ENCODE measurements at regions not wholly inside any gene's neighbourhood (a gene's known extent, or its start where the extent isn't known, plus 50 kb on each side); places are given as distances from the start of the nearest gene placed in this dataset.

GRCh38 chr11:29255401-29255800, 761.4 kb downstream of the KCNA4 start:
- DNase-seq = no peak
- Histone ChIP-seq H3K36me3 (no peaks in the 10 kb centered on the region), H3K4me3 (ENCODE audit: low read depth, low read length) (no peak overlapping the region), H3K27ac (no peak overlapping the region), H3K27me3 (ENCODE audit: insufficient read depth, low read depth, severe bottlenecking) (no peaks in the 10 kb centered on the region), H3K9me3 (ENCODE audit: severe bottlenecking) (peaks cover 7% of the 10 kb centered on the region)
- TF ChIP-seq CTCF (IDR thresholded peaks at IDR 0.05; ENCODE audit: low read depth, low read length) = no peak

GRCh38 chr11:29251738-29252137, 765.1 kb downstream of the KCNA4 start:
- Histone ChIP-seq H3K9me3 (ENCODE audit: severe bottlenecking) (no peaks in the 10 kb centered on the region), H3K27me3 (ENCODE audit: insufficient read depth, low read depth, severe bottlenecking) (no peaks in the 10 kb centered on the region), H3K27ac (no peak overlapping the region), H3K36me3 (no peaks in the 10 kb centered on the region), H3K4me3 (ENCODE audit: low read depth, low read length) (no peak overlapping the region)
- TF ChIP-seq CTCF (IDR thresholded peaks at IDR 0.05; ENCODE audit: low read depth, low read length) = no peak
- no peak for DNase-seq

GRCh38 chr11:29249713-29250112, 767.1 kb downstream of the KCNA4 start:
- H3K9me3 ChIP-seq (ENCODE audit: severe bottlenecking) = no peaks in the 10 kb centered on the region
- DNase-seq = no peak
- TF ChIP-seq CTCF (IDR thresholded peaks at IDR 0.05; ENCODE audit: low read depth, low read length) = no peak

GRCh38 chr11:29244355-29244754, 772.5 kb downstream of the KCNA4 start:
- no peak for DNase-seq
- no peak overlapping the region for H3K4me3 ChIP-seq (ENCODE audit: low read depth, low read length)
- TF ChIP-seq CTCF (IDR thresholded peaks at IDR 0.05; ENCODE audit: low read depth, low read length) = no peak
- H3K9me3 ChIP-seq (ENCODE audit: severe bottlenecking) = no peaks in the 10 kb centered on the region
- H3K27me3 ChIP-seq (ENCODE audit: insufficient read depth, low read depth, severe bottlenecking) = no peaks in the 10 kb centered on the region
- H3K36me3 ChIP-seq = no peaks in the 10 kb centered on the region
- no peak overlapping the region for H3K27ac ChIP-seq

More at GRCh38 chr11:29249713-29250112, 767.1 kb downstream of the KCNA4 start:
- Histone ChIP-seq H3K27me3 (ENCODE audit: insufficient read depth, low read depth, severe bottlenecking) (no peaks in the 10 kb centered on the region), H3K4me3 (ENCODE audit: low read depth, low read length) (no peak overlapping the region), H3K27ac (no peak overlapping the region), H3K36me3 (no peaks in the 10 kb centered on the region)

GRCh38 chr11:29243616-29244015, 773.2 kb downstream of the KCNA4 start:
- no peaks in the 10 kb centered on the region for H3K36me3 ChIP-seq
- no peak for TF ChIP-seq CTCF (IDR thresholded peaks at IDR 0.05; ENCODE audit: low read depth, low read length)
- H3K4me3 ChIP-seq (ENCODE audit: low read depth, low read length) = no peak overlapping the region

GRCh38 chr11:29231991-29232390, 784.8 kb downstream of the KCNA4 start:
- TF ChIP-seq CTCF (IDR thresholded peaks at IDR 0.05; ENCODE audit: low read depth, low read length) = no peak

More at GRCh38 chr11:29243616-29244015, 773.2 kb downstream of the KCNA4 start:
- Histone ChIP-seq H3K9me3 (ENCODE audit: severe bottlenecking) (no peaks in the 10 kb centered on the region), H3K27ac (no peak overlapping the region), H3K27me3 (ENCODE audit: insufficient read depth, low read depth, severe bottlenecking) (no peaks in the 10 kb centered on the region)
- DNase-seq = no peak

More at GRCh38 chr11:29231991-29232390, 784.8 kb downstream of the KCNA4 start:
- H3K27ac ChIP-seq = no peak overlapping the region
- H3K36me3 ChIP-seq = no peaks in the 10 kb centered on the region
- H3K9me3 ChIP-seq (ENCODE audit: severe bottlenecking) = no peaks in the 10 kb centered on the region
- DNase-seq = no peak
- no peak overlapping the region for H3K4me3 ChIP-seq (ENCODE audit: low read depth, low read length)
- H3K27me3 ChIP-seq (ENCODE audit: insufficient read depth, low read depth, severe bottlenecking) = no peaks in the 10 kb centered on the region
